Sigmoid colon (tissue), 4 donors: ENCODE measurements at regions not wholly inside any gene's neighbourhood (a gene's known extent, or its start where the extent isn't known, plus 50 kb on each side); places are given as distances from the start of the nearest gene placed in this dataset.

Experiments used
- CTCF ChIP-seq, 4 experiments: fragments of 450-650 bp in 3 of 4; fragments of 200-600 bp in 1 of 4; IDR thresholded peaks; one replicate each; pipeline ENCODE4 v1.5.1; 2016 to 2019; ENCODE audit warnings: antibody characterized with exemption in 4 of 4, mild to moderate bottlenecking in 3 of 4, moderate library complexity in 2 of 4
- EP300 ChIP-seq, 4 donors: sonication (generic); formaldehyde crosslinking; IDR thresholded peaks; one replicate each; pipeline ENCODE4 v1.6.1; 2017; ENCODE audit warnings: antibody characterized with exemption in 4 of 4
- POLR2A ChIP-seq, 2 donors: fragments of 450-650 bp; IDR thresholded peaks; one replicate each; pipeline ENCODE4 v1.6.1; 2016; ENCODE audit warnings: antibody characterized with exemption in 2 of 2, mild to moderate bottlenecking in 2 of 2, moderate library complexity in 2 of 2
- POLR2AphosphoS5 ChIP-seq, 4 donors: sonication (generic); formaldehyde crosslinking; IDR thresholded peaks; one replicate each; pipeline ENCODE4 v1.6.1; 2017; ENCODE audit warnings: antibody characterized with exemption in 4 of 4

DNA sequence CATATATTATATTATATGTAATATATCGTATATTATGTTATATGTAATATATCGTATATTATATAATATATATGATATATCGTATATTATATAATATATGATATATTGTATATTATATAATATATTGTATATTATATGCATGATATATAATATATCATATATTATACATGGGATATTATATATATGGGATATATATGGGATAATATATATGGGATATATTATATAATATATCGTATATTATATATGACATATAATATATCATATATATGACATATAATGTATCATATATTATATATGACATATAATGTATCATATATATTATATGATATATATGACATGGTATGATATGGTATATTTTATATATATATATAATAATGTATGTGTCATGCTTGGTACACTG, 79.5 kb upstream of the CALM2 start:
- TF ChIP-seq CTCF (IDR thresholded peaks at IDR 0.05) (no peak), POLR2AphosphoS5 (IDR thresholded peaks at IDR 0.05) (no peak), POLR2A (IDR thresholded peaks at IDR 0.05) (no peak), EP300 (IDR thresholded peaks at IDR 0.05) (no peak)
